Loucy (cell line): ENCODE measurements at regions not wholly inside any gene's neighbourhood (a gene's known extent, or its start where the extent isn't known, plus 50 kb on each side); places are given as distances from the start of the nearest gene placed in this dataset.

Source experiments
- H2AFZ ChIP-seq: fragments of 200-600 bp; sonication (generic); 2 replicates; pipeline ENCODE4 v1.6.0; 2016; ENCODE audit warnings: antibody characterized with exemption, mild to moderate bottlenecking, low read length, moderate library complexity
- H3F3A ChIP-seq: fragments of 200-600 bp; 2 replicates; pipeline ENCODE4 v1.6.0; 2016; ENCODE audit warnings: antibody characterized with exemption, low read depth, mild to moderate bottlenecking
- H3K27me3 ChIP-seq: fragments of 200-600 bp; sonication (generic); 2 replicates; pipeline ENCODE4 v1.6.1; 2014; ENCODE audit warnings: low read length, mild to moderate bottlenecking; ENCODE audit not compliant: insufficient read depth, poor library complexity, severe bottlenecking
- H3K36me3 ChIP-seq: fragments of 200-600 bp; sonication (generic); 2 replicates; pipeline ENCODE4 v1.6.1; 2016; ENCODE audit warnings: low read length; ENCODE audit not compliant: insufficient read depth
- H3K4me1 ChIP-seq: fragments of 200-600 bp; sonication (generic); 2 replicates; pipeline ENCODE4 v1.5.1; 2014; ENCODE audit warnings: low read length, mild to moderate bottlenecking; ENCODE audit not compliant: insufficient read depth, poor library complexity, severe bottlenecking
- H3K4me2 ChIP-seq: fragments of 200-600 bp; sonication (generic); 2 replicates; pipeline ENCODE4 v1.6.0; 2014; ENCODE audit warnings: antibody characterized with exemption, low read length, low read depth, mild to moderate bottlenecking; ENCODE audit not compliant: poor library complexity, severe bottlenecking
- H3K4me3 ChIP-seq: fragments of 200-600 bp; sonication (generic); 2 replicates; pipeline ENCODE4 v1.5.1; 2014; ENCODE audit warnings: low read length, mild to moderate bottlenecking, mixed read lengths; ENCODE audit not compliant: poor library complexity, severe bottlenecking
- H3K79me2 ChIP-seq: fragments of 200-600 bp; sonication (generic); 2 replicates; pipeline ENCODE4 v1.6.1; 2014; ENCODE audit warnings: low read length; ENCODE audit not compliant: insufficient read depth
- H3K9ac ChIP-seq: fragments of 200-600 bp; sonication (generic); 2 replicates; pipeline ENCODE4 v1.6.0; 2014; ENCODE audit warnings: mild to moderate bottlenecking, low read depth, low read length, moderate library complexity; ENCODE audit not compliant: poor library complexity, severe bottlenecking
- H3K9me2 ChIP-seq: fragments of 200-600 bp; sonication (generic); replicated peaks from 2 replicates; pipeline ENCODE4 v1.6.1; 2016; ENCODE audit warnings: low read depth, low read length, mixed read lengths
- H3K9me3 ChIP-seq: fragments of 200-600 bp; sonication (generic); 2 replicates; pipeline ENCODE4 v1.6.1; 2014; ENCODE audit warnings: mild to moderate bottlenecking, antibody characterized with exemption, low read length, low read depth; ENCODE audit not compliant: insufficient read depth
- H4K20me1 ChIP-seq: fragments of 200-600 bp; sonication (generic); 2 replicates; pipeline ENCODE4 v1.6.0; 2014; ENCODE audit warnings: antibody characterized with exemption, low read length, mild to moderate bottlenecking; ENCODE audit not compliant: insufficient read depth, poor library complexity, severe bottlenecking
- CTCF ChIP-seq: fragments of 200-600 bp; sonication (generic); conservative IDR thresholded peaks from 2 replicates; pipeline ENCODE4 v1.5.1; 2014; ENCODE audit warnings: mild to moderate bottlenecking, antibody characterized with exemption, low read length
- EZH2phosphoT487 ChIP-seq: fragments of 200-600 bp; IDR thresholded peaks from 2 replicates; pipeline ENCODE4 v1.6.1; 2018; ENCODE audit warnings: antibody characterized with exemption, mild to moderate bottlenecking, moderate library complexity, borderline replicate concordance

- H3K79me2 ChIP-seq: no peaks in the 10 kb centered on the region
- H3K27me3 ChIP-seq: no peaks in the 10 kb centered on the region
Observed at GRCh38 chr2:103785432-103785831, 1023.6 kb downstream of the TMEM182 start.

GRCh38 chr2:103785956-103786355, 1024.1 kb downstream of the TMEM182 start:
- Histone ChIP-seq H3F3A (no peaks in the 10 kb centered on the region), H3K4me2 (no peak overlapping the region), H3K9ac (no peak overlapping the region), H3K4me3 (no peak overlapping the region), H4K20me1 (no peaks in the 10 kb centered on the region), H3K9me2 (no peaks in the 10 kb centered on the region), H3K79me2 (no peaks in the 10 kb centered on the region), H3K36me3 (no peaks in the 10 kb centered on the region), H3K27me3 (no peaks in the 10 kb centered on the region), H3K4me1 (no peaks in the 10 kb centered on the region), H3K9me3 (no peaks in the 10 kb centered on the region), H2AFZ (no peak overlapping the region)
- TF ChIP-seq CTCF: no peak
- no peak for TF ChIP-seq EZH2phosphoT487

More at GRCh38 chr2:103785432-103785831, 1023.6 kb downstream of the TMEM182 start:
- H3K4me1 ChIP-seq: no peaks in the 10 kb centered on the region
- no peaks in the 10 kb centered on the region for H3K36me3 ChIP-seq
- TF ChIP-seq EZH2phosphoT487 (no peak), CTCF (no peak)
- H3K9me2 ChIP-seq: no peaks in the 10 kb centered on the region
- no peaks in the 10 kb centered on the region for H4K20me1 ChIP-seq
- H3K4me3 ChIP-seq: no peak overlapping the region
- H3F3A ChIP-seq: no peaks in the 10 kb centered on the region
- H3K9me3 ChIP-seq: no peaks in the 10 kb centered on the region
- H3K9ac ChIP-seq: no peak overlapping the region
- H3K4me2 ChIP-seq: no peak overlapping the region
- no peak overlapping the region for H2AFZ ChIP-seq

GRCh38 chr2:103788389-103788788, 1026.6 kb downstream of the TMEM182 start:
- Histone ChIP-seq H3K4me1 (no peaks in the 10 kb centered on the region), H3K27me3 (no peaks in the 10 kb centered on the region), H3F3A (no peaks in the 10 kb centered on the region), H3K36me3 (no peaks in the 10 kb centered on the region), H2AFZ (no peak overlapping the region), H4K20me1 (no peaks in the 10 kb centered on the region), H3K79me2 (no peaks in the 10 kb centered on the region), H3K4me2 (no peak overlapping the region), H3K9me3 (no peaks in the 10 kb centered on the region), H3K4me3 (no peak overlapping the region), H3K9me2 (no peaks in the 10 kb centered on the region), H3K9ac (no peak overlapping the region)
- TF ChIP-seq EZH2phosphoT487 (no peak), CTCF (no peak)
